HG02798 (cell line): ENCODE measurements at regions not wholly inside any gene's neighbourhood (a gene's known extent, or its start where the extent isn't known, plus 50 kb on each side); places are given as distances from the start of the nearest gene placed in this dataset.

ENCODE experiments used
- ATAC-seq: cut with Tn5 transposase; IDR thresholded peaks from one replicate; pipeline ENCODE4 v1.9.1; 2021; ENCODE audit warnings: mild to moderate bottlenecking; ENCODE audit not compliant: unreplicated experiment, poor library complexity

DNA sequence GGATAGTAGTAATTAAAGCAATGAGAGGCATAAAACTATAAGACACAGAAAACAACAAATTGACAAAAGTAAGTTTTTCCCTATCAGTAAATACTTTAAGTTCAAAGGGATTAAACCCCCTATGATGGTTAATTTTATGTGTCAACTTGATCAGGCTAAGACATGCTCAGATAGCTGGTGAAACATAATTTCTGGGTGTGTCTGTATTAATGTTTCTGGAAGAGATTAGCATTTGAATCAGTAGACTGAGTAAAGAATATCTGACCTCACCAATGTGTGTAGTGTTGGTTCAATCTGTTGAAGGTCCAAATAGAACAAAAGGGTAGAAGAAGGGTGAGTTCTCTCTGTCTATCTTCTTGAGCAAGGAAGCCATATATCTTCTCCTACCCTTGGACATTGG, 283.3 kb upstream of the GRM7 start:
- ATAC-seq, result no peak

DNA sequence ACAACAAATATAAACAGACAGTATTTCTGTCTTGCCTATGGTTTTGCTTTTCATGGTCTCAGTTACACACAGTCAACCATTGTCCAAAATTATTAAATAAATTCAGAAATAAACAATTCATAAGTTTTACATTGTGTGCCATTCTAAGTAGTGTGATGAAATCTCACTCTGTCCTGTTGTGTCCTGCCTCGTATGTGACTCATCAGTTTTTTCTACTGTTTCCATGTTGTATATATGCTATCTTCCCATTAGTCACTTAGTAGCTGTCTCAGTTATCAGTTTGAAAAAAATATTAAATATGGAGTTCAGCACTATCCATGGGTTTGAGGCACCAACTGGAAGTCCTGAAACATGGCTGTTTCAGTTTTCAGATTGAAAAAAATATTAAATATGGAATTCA, 282.4 kb upstream of the GRM7 start:
- no peak for ATAC-seq

DNA sequence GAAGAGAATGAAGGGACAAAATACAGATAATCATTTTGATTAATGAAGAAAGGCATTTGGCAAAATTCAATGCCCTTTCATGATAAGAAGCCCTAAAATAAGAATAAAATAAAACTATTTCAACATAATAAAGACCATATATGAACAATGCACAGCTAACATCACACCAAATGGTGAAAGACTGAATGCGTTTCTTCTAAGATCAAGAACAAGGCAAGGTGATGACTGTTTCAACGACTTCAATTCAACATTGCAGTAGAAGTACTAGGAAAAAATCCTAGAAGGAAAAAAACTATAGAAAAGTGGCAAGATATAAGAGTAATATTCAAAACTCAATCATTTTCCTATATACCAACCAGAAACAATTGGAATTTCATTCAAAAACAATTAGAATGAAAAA, 280.1 kb upstream of the GRM7 start:
- no peak for ATAC-seq

DNA sequence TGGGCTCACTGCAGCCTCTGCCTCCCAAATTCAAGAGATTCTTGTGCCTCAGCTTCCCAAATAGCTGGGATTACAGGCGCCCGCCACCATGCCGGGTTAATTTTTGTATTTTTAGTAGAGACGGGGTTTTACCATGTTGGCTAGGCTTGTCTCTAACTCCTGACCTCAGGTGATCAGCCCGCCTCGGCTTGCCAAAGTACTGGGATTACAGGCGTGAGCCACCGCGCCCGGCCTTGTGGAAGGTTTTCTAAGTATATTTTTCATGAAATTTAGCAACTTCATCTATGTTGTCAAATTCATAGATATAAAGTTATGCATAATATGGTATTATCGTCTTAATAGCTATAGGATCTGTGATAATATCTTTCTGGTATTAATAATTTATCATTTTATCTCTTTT, 275.6 kb upstream of the GRM7 start:
- ATAC-seq, result no peak

DNA sequence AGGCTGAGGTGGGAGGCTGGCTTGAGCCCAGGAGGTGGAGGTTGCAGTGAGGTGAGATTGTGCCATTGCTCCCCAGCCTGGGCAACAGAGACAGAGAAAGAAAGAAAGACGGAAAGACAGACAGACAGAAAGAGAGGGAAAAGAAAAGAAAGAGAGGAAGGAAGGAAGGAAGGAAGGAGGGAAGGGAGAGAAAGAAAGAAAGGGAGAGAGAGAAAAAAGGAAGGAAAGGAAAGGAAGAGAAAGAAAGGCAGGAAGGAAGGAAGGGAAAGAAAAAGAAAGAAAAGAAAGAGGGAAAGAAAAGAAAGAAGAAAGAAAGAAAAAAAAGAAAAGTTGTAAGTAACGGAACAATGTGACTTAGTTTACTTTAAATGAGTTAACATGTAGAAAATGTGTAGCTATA, 260.7 kb upstream of the GRM7 start:
- ATAC-seq, result no peak

DNA sequence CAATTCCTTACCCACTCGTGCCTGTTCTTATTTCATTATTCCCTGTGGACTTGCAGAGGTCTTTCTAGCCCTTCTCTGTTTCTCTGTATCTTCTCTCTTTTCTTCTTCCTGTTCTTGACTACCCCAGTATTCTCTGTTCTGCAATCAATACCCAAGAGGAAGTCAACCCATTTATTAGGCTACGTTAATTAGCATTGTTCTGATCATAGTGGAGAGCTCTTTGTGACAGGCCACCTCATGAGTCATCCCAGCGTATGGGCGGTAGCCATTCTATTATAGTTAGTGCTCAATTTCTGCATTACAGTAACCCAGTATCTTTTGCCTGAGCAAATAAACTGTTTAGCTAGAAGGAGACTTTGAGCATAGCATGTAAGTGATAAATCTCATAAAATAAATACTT, 259.5 kb upstream of the GRM7 start:
- ATAC-seq, result no peak

GRCh38 chr3:6602329-6602728, 258.6 kb upstream of the GRM7 start:
- no peak for ATAC-seq

DNA sequence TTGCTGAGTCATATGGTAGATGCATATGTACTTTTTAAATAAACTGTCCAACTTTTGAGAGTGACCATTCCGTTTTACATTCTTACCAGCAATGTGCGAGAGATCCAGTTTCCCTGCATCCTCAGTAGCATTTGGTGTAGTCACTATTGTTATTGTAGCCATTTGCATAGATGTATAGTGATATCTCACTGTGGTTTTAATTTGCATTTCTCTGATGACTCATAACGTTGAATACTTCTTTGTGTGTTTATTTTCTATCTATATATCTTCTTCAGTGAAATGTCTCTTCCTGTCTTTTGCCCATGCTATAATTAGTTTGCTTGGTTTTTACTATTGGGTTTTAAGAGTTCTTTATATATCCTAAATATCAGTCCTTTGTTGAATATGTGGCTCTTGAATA, 255.7 kb upstream of the GRM7 start:
- no peak for ATAC-seq

GRCh38 chr3:6608843-6609242, 252.1 kb upstream of the GRM7 start:
- no peak for ATAC-seq

DNA sequence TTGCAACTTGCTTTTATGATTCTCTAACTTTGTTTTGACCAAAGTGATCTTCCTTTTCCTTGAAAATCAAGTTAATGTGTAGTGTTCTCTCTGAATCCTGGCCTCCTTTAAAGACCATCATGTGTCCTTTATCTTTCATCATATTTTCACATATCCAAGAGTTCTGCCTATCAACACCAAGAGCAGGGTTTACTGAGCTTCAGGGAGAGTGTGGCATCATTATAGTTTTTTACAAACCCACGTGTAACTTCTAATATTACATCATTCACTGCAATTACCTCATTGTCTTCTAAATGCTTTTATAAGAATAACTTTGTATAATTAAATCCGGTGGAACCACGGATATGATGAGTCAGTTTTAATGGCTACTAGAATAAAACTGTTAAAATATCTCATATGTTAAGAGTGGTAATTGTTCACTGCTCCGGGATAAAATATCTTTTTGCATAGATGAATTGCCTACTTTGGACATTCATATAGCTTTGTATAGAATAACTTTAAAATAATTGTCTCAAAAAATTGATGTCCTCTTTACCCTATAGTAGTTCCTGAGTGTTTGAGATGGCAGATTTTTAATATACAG, 248.8 kb upstream of the GRM7 start:
- ATAC-seq, result no peak

GRCh38 chr3:6622260-6622659, 238.7 kb upstream of the GRM7 start:
- ATAC-seq, result no peak

DNA sequence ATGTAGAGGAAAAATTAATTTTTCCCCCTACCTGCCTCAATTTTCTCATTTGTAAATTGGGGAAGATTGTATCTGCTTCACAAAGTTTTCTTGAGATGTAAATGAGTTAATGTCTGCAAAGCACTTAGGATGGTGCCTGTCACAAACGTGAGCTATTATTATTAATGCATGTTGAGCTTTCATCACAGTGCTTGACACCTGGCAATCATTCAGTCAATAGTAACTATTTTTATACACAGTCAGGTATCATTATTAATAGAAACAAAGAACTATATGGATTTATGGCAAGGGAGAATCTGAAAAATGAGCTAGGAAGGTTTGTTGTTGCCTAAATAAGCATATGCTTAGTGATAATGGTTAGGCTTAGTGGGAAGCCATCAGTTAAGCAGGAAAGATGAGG, 238.2 kb upstream of the GRM7 start:
- no peak for ATAC-seq

DNA sequence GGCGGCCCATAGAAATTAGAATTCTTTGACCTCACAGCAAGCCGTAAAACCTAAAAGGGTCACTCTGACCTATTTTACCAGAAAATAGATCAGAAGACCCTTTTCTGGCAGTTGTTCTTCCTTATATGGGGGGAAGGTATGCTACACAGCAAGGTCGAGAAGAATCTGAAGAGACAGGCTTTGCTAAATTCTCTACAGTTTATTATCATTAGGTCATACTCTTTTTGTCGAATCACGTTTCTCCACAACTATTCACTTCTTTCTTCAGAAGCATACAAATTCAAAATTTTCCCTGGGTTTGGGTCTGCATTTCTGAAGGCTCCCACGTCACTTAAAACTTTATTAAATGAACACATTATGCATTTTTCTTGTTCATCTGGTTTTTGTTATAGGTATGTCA, 229.5 kb upstream of the GRM7 start:
- no peak for ATAC-seq

- no peak for ATAC-seq
These were observed 220.0 kb upstream of the GRM7 start for GRCh38 chr3:6640907-6641306.

DNA sequence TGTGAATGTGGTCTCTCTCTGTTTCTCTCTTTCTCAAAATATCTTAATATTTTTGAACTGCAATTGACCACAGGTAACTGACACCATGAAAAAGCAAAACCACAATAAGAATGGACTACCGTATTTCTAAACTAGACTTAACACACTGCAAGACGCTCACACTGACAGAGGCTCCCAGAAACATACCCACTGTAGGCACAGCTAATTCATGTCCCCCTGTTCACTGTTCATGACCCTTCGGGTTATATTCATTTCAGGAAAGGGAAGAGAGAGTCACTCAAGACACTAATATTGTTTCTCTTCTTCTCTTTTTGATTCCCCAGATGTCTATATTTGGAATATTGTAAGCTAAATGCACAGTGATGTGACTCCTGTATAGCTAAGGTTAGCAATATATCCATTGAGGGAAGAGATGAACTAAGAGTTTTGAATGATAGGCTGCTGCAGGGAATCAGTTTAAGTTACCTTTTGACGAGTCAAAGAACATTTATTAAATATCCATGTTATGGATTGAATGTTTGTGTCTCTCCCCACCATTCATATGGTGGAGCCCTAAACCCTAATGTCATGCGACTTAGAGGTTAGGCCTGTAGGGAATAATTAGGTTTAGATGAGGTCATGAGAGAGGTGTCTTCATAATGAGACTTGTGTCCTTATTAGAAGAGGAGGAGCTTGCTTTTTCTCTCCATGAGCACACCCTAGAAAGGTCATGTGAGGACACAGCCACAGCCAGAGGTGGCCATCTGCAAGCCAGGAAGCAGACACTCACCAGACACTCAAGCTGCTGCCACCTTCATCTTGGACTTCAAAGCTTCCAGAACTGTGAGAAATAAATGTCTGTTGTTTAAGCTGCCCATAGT, 216.6 kb upstream of the GRM7 start:
- peak; percentile 64 for ATAC-seq

DNA sequence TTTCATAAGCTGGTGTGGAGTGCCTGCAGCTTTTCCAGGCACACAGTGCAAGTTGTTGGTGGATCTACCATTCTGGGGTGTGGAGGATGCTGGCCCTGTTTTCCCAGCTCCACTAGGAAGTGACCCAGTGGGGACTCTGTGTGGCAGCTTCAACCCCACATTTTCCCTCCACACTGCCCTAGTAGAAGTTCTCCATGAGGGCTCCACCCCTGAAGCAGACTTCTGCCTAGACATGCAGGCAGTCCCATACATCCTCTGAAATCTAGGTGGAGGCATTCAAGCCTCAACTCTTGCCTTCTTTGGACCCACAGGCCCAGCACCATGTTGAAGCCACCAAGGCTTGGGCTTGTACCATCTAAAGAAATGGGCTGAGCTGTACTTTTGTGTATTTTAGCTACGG, 206.2 kb upstream of the GRM7 start:
- ATAC-seq, result no peak

DNA sequence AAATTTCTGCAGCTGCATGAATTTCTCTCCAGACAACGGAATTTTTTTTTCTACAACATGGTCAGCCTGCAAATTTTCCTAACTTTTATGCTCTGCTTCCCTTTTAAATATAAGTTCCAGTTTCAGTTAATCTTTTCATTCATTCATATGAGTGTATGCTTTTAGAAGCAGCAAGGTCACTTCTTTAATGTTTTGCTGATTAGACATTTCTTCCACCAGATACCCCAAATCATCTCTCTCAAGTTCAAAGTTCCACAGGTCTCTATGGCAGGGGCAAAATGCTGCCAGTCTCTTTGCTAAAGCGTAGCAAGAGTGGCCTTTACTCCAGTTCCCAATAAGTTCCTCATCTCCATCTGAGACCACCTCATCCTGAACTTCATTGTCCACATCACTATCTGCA, 205.6 kb upstream of the GRM7 start:
- ATAC-seq, result no peak

DNA sequence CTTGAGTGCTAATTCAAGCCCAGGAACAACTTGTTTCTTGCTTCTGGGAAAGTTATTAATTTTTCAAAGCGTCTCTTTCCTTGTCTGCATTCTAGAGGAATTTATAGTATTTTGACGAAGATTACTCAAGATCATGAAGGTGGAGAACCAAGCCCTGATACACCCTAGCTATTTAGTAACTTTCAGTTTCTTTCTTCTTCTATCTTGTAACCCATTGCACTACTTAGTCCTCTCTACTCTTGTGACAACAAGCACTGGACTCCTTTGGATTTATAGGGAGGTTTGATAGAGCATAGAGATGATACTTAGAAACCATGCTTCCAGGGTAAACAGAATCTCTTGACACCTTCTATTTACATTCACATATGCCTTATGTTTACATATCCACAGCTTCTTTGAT, 203.3 kb upstream of the GRM7 start:
- no peak for ATAC-seq

- no peak for ATAC-seq
These were observed 193.6 kb upstream of the GRM7 start for GRCh38 chr3:6667354-6667753.

- ATAC-seq, result no peak
These were observed 189.6 kb upstream of the GRM7 start for GRCh38 chr3:6671363-6671762.

- peak; percentile 42 for ATAC-seq
These were observed 181.4 kb upstream of the GRM7 start for GRCh38 chr3:6679510-6679909.

GRCh38 chr3:6680119-6680806, 180.7 kb upstream of the GRM7 start:
- ATAC-seq, result peak; percentile 95
